Suppressor macrophage (primary cell): ENCODE measurements at regions not wholly inside any gene's neighbourhood (a gene's known extent, or its start where the extent isn't known, plus 50 kb on each side); places are given as distances from the start of the nearest gene placed in this dataset.

ENCODE experiments used
- DNase-seq, 4 experiments: peaks; one replicate each; pipeline ENCODE4 v3.0.0-alpha.2; 2020 to 2022

DNA sequence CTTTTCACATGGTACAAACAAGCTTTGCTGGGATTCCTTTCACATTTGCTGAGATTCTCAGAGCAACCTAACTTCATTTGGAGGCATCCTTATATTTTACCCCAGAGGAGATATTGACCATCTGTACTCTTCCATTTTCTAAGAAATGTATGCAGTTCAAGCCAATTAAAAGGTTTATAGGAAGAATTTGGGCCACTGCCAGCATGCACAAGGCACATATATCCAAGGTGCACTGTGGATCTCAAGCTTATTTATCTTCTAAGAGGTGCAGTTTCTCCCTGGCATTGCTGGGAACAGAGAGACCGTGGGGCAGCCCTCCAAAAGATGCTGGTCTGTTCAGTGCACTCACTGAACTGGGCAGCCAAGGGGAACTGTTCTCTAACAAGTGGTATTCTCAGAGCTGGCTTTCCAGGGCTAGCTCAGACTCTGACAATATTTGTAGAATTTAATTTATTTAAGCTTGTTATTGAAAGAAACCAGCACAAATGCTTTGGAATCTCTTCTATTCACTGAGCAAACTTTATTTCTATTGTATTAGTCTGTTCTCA, 213.3 kb downstream of the TENT4A start:
- no peak for DNase-seq

DNA sequence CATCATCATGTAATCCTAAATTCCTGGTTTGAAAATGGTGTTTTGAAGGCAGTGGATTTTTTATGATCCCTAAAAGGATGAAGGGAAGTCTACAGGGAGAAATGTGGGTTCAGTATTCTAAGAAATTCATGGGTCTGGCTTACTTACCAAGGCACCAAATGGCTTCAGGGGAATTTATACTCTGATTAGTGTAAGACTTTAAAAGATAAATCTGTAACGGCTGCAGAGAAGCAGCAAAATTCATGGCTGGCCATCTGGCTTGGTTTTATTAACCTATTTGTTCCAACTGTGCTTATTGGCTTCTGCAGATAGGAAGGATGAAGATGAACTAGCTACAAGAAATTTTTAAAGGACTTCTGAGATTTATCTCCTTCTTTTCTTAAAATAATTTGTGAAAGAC, 222.8 kb downstream of the TENT4A start:
- DNase-seq, result no peak

DNA sequence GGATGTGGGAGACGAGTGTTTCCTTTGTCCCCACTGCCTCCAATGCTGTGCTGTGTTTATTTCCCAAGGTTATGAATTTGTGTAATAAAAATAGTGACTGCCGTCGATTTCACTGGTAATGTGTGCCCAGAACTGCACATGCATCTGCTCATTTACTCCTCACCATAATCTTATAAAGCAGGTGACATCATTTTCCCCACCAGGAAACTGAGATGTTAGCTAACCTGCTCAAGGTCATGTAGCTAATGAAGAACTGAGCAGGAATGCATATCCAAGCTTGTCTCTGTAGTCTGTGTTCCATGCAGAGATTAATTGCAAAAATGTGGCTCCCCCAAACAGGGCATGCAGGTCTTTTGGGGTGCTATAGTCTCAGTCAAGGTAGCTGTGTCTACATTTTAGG, 224.4 kb downstream of the TENT4A start:
- no peak for DNase-seq

DNA sequence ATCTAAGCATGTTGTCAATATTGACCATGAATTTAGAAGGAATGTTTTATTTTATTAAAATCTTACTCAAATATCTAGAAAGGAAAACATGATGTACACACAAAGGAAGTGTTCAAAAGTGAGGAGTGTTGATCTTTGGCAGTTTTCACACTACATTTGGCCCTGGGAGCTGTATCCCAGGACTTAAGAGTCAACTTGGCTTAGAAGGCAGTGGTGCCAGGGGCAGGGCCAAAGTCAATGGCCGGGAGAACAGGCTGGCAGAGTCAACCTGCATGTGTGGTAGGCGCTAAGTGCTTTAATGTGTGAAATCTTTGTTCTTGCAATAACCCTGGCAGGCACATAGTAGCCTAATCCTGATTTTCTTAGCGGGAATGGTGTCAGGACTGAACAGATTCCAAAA, 228.4 kb downstream of the TENT4A start:
- no peak for DNase-seq

DNA sequence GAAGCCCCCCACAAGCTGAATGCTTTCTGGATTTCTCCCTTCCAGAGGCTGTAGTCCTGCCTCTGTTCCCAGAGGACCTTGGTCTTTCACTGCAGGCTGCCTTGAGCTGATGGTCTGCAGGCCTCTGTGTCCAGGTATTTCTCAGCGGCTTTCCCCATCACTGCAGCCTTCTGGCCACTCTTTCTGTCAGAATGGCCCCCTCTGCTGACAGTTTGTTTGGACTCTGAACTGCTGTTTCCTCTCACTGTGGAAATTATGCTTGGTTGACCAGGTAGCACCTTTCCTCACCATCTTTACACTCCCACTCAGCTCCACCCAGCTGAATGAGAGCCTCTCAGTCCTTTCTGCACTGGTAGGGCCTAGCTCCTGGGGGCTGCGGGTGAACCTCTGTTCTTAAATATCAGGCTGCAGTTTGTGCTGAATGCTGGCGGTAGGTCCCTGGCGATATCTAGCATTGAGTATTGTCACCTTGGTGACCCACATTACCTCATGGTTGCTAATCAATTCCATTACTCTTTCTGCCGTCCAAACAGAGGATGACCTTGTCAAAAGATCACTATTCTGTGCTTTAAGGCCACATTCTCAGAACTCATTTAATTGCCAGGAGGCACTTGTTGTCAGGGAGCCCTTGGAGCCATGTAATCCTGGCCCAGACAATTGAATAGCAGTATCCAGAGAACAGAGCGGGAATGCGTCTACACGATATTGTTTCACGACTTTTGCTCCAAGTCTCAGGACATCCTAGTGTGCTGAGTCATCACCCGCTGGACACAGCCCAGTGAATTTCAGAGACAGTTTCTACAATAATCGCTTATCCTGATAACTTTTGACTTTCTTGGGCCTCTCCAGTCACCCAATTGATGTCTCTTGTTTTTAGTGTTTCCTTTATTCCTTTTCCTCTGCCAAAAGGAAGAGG, 230.2 kb downstream of the TENT4A start:
- DNase-seq, result no peak

DNA sequence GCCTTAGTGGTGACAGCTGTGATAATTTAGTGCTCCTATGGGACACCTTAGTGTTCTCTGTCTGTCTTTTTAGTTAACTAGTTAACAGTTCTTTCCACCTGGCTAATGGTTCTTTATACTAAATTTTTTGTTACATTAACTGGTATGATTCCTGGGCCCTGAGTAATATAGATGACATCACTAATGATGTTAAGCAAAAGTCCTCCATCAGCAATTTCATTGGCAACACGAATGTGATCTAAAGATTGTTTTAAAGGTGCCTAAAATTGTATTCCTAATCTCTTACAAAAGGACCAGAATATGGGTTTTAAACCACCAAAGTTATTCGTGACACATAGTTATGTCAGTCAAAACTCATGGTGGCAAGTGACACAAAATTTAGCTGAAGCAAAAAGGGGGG, 235.3 kb downstream of the TENT4A start:
- DNase-seq, result no peak

DNA sequence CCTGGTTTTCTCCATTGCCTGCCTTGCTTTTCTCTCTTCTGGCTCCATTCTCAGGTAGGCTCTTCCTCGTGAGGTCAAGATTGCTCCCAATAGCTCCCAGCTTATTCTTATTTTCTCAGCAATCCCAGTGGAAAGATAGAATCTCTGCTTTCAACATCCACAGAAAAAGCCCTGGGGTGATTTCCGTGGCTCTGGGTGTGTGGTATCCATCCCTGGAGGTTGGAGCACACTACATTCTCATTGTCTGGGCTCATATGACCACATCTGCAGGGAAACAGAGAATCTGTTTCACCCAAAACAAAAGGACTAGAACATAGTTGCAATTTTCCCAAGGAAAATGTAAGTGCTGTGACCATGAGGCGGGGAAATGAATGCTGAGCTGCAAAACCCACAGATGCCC, 236.0 kb downstream of the TENT4A start:
- no peak for DNase-seq

DNA sequence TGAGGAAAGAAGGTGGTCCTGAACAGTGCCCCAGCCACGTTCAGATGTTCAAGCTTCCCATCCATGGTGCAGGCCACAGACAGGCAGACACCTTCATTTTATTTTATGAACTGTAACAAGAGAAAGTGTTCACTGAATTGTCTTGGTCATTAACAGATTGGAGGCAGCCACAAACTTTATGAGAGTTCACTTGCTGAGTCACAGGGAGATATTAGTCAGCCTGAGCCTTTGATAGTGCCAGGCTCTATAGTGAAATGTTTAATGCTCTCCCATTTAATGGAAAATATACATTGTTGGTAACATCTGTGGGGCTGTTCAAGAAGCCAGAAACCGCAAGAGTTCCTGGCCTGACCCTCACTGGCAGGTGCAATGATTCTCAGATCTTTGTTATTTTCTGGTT, 237.0 kb downstream of the TENT4A start:
- no peak for DNase-seq

DNA sequence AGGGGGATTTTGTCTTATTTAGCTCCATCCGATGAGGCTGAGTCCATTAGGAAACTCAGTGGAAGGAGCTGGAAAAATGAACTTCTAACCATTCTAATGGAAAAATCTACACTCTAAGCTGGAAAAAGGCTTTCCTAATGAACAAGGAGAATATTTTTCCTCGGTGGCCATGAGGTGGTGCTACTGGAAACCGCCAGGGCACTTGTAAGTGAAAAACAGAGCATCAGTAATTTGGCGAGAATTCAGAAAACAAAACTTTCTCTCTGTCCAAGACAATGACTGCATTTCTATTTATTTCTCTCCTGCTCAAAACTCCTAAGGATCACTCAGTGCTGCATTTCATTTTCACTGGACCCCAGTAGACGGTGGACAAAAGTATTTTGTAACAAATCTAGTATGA, 237.6 kb downstream of the TENT4A start:
- DNase-seq, result no peak

DNA sequence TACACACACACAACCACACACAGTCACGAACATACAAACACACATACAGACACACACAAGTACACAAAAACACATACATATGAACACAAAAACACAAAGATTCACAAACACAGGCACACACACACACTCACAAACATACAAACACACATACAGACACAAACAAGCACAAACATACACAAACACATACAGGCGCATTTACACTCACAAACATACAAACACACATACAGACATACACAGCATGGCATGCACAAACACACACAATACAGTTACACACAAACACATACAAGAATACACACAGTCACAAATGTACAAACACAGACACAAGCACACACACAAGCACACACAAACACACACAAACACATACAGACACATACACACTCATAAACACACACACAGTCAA, 247.9 kb downstream of the TENT4A start:
- DNase-seq, result no peak

DNA sequence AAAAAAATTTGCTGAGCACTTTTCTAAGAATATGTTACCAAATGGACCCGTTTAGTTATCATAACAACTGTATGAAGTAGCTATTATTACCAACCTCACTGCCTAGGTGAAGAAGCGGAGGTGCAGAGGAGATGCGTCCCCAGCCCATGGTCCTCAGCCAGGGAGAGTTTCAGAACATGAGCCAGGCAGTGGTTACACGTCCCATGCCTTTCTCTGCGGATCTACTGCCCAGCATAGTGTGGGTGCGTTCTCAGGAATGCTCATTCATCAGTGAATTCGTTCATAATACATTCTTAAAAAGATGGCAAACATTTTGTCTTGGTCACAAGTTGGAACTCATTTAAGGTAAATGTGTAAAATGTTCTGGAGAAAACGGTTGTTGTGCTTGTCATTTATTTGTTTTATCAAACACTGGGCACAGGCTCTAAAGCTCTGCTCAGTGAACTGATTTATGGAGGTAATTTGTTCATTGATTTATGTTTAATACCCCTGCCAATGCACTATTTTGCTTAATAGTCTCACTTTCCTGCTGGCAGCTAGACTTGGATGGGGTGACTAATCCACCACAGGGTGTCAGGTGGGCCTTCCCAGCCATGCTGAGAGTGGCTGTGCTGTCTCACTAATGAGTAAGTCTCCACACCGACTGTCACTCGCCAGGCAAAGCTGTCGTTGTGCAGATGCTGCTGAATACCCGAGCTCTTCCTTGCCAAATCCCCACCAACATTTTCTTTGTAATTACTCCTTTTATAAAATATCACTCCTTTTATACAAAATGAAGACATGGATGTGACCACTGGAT, 248.8 kb downstream of the TENT4A start:
- DNase-seq, result no peak

DNA sequence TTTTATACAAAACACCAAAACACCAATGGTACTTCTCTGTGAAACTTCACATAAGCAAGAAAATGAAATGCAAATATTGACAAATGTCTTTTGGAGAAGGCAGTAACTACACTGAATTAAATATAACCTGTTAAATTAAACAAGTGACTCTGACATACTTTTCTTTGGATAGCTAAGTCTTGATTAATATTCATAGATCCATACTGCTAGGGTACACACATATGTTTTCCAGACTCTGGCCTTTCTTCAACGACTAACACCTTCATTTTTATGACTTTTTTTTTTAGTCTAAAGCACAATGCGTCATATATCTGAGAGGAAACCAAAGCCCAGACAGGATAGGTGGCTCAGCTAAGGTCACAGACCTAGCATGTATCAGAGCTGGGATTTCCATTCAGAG, 263.7 kb downstream of the TENT4A start:
- no peak for DNase-seq

DNA sequence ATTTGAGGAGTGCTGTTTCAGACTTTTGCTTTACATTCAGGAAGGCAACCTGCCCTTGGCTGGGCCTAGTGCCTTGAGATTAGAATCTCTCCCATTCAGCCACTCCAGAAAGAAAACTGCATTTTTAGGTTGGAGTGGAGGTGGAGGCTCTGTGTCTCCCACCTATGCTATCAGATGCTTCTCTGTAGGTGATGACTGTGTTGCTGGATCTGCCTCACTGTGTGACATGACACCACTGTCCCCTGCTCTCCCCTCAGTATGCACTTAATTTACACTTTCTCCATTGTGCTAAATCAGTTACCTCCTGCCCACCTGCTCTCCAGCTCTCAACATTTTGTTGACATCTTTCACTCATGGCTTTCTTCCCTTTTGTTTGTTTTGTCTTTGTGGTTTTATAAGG, 265.8 kb downstream of the TENT4A start:
- DNase-seq, result no peak

DNA sequence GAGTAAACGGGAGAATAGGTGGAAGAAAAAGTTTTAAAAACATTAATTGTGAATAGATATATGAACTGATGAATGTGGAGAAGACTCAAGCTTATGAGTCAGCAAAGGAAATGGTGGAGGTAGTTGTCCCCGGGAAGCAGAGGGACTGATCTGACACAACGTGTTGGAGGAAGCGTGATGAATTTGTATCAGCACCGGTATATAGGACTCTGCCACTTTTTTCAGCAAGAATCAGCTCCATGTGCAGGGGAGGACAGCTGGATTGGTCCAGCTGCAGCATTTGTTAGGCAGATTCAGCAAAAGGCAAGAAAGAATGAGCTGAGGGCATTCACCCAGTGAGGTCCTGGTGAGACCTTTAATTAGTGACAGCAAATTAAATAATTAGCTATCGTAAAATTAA, 276.0 kb downstream of the TENT4A start:
- no peak for DNase-seq

DNA sequence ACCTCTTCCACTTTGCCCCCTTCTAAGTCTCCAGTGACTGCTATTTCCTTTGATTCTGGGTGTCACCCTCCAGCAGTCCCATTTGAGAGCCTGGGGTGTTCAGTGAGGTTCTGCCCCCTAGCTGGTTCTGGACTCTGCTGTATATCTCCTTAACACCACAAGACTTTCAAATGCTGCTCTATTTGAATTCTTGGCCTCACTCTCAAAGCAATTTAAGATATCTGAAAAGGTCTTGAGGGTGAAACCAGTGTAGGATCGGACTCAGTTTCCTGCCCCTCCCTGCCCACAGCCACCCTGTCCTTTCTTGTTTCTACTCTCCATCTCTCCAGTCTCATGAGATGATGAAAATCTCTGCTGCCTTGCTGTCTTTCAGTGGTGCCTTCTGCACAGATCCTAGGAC, 280.9 kb downstream of the TENT4A start:
- no peak for DNase-seq

DNA sequence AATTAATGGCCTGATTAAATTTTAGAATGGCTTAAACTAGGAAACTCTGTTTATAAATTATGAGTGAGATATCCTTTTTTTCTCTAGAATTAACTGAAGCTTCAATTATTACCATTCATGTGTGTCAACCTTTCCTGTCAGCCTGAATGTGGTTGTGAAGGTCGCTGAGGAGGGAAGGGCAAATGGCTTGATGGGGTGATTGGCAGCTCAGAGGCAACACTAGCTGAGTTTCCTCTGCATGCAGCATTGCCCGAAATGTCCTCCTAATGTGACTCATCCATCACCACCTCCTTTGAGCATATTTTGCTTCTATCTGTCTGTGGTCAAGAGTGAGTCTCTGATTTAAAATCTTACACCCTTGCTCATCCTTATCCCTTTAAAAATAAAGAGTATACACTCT, 281.9 kb downstream of the TENT4A start:
- DNase-seq, result no peak

DNA sequence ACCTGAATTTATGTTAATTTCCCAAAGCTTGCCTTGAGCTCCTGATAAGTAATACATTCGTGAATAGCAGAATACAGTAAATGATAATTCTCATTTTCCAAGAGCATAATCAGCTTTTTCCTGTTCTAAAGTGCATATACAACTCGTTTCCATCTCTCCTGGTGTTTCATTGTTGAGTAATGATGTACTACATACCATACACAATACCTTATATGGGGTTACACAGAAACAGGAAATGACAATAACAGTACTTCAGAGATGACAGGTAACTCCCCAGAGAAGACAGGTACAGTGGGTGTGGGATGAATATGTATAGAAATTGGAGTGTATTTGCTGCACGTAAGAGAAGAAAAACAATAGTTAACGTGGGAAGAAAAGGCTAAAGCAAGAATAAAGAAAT, 287.1 kb downstream of the TENT4A start:
- DNase-seq, result no peak

DNA sequence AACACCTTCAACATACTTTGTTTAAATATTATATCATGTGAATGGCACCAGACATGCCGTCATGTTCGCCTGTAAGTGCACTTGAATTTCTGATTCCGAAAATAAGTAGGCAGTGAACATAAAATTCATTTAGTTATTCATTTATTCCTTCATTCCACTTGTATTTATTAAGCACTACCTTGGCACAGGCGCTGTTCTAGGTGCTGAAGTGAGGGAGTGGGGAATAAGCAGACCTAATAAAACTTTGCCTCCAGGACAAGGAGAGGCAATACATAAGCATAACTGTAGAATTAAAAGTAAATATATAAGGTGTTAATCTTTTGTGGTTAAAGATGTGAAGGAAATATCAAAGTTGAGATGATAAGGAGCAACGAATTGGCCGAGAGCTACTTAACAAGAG, 297.4 kb downstream of the TENT4A start:
- no peak for DNase-seq

DNA sequence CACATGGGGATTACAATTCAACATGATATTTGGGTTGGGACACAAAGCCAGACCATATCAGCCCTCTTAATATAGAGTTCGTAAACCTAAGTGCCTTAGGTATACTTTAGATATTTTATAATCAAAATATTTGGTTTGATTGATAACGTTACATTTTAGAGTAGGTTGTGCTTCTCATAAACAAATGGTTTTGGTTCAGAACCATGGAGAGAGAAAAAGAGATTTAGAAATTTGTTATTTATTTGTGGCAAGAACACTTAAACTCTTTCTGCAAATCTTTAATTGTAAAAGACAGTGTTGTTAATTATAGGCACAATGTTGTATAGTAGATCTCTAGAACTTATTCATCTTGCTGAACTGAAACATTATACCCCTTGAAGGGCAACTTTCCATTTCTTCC, 298.8 kb downstream of the TENT4A start:
- no peak for DNase-seq

DNA sequence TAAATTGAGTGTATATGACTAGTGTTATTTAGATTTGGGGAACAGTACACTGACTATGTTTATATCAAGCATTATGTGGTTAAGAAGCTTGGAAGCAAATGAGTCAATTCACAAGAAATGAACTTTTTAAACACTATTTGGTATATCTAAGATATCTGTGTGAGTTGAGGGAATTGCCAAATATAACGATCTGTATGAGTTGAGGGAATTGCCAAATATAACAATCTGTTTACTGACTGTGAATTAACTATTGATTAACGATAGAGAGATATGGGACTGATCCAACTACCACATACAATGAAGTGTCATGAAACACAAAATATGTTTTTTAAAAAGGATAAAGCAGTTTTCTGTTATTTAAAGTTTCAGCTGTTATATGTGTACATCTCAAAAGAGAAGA, 301.4 kb downstream of the TENT4A start:
- DNase-seq, result no peak

DNA sequence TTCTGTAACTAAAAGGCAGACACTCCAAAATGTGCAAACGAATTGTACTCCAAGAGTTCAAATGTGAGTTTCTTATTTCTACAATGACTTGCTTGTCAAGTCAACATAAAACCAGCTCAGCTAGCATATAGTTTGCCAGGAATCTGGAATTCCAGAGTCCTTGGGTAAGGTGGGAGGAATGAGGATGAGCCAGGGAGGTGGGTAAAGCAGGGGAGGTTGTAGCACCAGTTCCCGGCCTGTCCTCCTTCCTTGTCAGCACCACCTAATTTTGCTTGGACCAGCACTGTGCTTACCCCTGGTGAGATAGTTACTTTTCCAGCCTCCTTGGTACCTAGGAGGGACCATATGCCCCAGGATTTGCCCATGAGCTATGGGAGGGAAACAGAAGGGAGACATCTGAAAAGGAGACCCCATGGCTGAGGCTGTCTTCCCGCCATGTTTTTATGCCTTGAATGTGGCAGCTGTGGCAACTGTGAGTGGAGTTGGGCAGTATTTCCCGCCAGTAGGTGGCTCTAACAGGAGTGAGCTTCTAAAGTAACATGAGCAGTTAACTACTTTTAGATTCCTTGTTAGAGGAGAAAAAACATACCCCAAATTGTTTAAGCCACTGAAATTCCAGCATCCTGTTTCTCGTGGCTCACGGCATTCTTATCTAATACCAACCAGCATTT, 302.5 kb downstream of the TENT4A start:
- no peak for DNase-seq

DNA sequence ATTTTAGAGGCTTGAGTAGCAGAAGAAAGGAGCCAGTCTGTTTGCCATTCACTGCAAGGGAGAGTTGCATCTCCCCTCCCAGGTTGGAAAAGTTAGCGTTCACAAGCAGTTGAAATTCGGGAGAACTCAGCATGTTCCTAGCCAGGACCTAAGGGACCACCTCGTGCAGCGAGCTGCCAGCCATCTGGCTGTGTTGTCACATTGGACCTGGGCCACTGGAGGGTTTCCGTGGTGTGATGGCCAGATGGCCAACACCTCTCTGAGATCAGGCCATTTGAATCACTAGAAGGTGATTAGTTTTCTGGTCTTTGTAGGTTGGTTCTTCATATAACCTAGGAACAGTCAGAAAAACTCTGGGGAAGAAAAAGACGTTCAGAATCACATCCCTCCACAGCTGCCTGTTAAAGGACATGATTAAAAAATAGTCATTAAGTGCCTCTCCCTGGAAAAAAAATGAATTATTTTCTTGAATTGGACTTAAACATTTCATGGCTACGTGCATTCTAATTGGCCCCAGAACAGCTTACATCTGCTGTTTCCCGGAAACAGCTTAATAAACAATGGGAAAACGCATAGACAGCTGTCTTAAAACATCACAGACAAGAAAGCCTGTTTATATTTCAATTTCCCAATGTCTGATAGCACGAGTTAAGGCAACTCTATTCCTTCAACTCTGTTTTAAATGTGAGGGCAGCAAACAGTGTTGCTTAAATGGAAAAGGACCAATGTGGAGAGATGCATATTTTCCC, 303.9 kb downstream of the TENT4A start:
- DNase-seq, result no peak

DNA sequence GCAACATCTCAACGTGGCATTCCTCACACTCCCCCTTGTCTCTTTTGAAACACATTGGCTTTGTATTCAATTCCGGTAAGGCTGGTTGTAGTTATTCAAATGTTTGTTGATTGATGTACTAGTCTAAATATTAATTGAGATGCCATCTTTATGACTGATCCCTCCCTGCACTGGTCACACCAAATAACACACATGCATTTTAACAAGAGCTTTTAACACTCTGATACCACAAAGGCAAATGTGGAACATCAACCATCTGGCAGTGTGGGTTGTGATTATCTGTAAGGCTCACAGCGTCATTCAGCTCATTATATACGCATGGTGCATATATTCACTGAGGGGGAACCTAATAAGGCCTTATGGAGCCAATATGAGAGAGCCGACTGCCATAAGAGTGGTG, 305.0 kb downstream of the TENT4A start:
- no peak for DNase-seq
